GM21447 (cell line): ENCODE measurements at regions not wholly inside any gene's neighbourhood (a gene's known extent, or its start where the extent isn't known, plus 50 kb on each side); places are given as distances from the start of the nearest gene placed in this dataset.
"Not testable (repeated sequence)": the region's sequence is repeated elsewhere in the genome, so short reads cannot be mapped to it uniquely, and the experiment has no call there.

Experiments
- ATAC-seq: cut with Tn5 transposase; IDR thresholded peaks from one replicate; pipeline ENCODE4 v1.9.1; 2021; ENCODE audit not compliant: unreplicated experiment

DNA sequence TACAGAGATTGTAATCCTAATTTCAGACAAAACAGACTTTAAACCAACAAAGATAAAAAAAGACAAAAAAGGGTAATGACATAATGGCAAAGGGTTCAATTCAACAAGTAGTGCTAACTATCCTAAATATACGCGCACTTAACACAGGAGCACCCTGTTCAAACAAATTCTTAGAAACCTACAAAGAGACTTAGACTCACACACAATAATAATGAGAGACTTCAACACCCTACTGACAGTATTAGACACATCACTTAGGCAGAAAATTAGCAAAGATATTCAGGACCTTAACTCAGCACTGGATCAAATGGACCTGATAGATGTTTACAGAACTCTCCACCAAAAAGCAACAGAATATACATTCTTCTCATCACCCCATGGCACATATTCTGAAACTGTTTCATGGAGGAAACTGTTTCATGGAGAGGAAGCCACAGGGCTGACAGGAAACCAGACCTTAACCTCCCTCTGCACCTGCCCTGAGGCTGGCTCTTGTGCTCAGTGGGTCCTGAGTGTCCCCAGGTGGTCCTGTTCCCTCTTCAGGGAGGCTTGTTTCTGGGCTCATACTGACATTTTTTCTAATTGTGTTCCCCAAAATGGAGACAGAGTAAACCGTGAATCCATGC lies 54.7 kb downstream of the OR4M2 start:
- ATAC-seq: not testable (repeated sequence)

DNA sequence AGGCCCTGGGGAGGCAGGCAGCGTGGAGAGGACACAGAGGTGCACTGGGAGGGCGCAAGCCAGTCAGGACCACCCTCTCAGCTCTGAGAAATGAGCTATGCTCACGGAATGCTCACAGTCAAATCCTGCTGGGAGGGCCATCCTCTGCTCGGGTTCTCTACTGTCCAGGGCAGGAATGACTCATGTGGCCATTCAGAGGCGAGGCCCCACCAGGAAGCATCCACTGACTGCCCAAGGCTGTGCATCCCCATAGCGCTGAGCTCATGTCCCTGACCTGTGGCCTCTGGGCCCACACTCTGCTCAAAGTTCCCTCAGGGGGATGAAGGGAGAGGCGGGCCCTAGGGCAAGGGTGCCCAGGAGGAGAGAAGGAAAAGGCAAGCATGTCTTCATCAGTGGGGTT lies 57.2 kb downstream of the OR4M2 start:
- ATAC-seq: not testable (repeated sequence)

DNA sequence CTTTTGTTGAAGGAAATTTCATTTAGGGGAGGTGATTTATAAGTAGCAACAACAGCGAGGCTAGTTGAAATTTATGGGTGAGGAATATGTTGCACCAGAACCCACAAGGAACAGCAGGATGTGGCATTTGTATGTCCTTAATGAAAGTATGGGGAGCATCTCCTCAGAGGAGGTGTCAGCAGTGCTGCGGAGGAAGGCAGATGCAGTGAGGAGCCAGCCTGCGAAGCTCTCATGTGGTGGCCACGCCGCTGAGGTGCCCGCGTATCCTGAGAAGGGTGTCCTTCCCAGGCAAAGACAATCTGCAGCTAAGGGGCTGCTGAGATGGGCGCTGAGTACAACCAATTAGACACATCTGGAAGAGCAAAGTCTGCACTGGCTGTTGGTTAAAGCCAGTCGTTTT lies 60.8 kb downstream of the OR4M2 start:
- ATAC-seq: not testable (repeated sequence)

DNA sequence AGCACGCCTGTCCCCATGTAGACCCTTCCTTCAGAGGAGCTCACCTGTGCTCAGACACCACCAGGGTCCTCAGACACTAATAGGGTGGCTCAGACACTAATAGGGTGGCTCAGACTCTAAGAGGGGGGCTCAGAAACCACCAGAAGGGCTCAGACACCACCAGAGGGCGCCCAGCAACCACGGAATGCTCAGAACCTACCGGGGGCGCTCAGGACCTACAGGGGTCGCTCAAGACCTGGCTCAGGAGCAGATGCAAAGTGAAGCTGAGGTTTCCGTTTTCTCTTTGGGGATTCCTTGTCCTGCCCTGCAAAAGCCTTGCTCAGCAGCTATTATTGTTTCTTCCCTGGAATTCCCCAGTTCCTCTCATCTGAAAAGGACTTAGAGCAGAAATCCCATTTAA lies 67.8 kb downstream of the OR4M2 start:
- ATAC-seq: peak; percentile 90

DNA sequence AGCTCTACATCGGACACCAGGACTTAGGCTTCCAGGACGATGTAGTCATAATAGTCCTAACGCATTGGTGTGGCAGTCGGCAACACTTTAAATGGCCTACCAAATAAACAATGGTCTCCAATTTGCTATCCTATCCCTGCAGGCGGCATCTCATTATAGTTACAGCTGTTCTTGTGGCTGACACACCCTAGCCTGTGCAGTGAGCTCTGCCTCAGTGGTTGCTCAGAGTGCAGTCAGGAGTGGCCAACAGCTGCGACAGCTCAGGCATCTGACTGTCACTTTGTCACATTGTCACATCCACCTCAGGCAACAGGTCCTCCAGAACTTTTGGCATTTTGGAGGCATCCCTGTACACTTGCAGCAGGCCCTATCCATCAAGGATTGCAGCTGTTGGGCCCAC lies 77.9 kb downstream of the OR4M2 start:
- ATAC-seq: not testable (repeated sequence)

DNA sequence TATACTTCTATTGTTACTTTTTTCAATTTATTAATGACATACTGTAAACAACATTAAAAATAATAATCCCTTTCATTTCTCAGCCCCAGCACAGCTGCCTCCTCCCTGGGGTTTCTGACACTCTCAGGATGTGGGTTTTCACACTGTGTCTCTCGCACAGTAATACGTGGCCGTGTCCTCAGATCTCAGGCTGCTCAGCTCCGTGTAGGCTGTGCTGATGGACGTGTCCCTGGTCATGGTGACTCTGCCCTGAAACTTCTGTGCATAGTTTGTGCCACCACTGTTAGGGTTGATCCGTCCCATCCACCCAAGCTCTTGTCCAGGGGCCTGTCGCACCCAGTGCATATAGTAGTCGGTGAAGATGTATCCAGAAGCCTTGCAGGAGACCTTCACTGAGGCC lies 80.0 kb downstream of the OR4M2 start:
- peak; percentile 35 for ATAC-seq

DNA sequence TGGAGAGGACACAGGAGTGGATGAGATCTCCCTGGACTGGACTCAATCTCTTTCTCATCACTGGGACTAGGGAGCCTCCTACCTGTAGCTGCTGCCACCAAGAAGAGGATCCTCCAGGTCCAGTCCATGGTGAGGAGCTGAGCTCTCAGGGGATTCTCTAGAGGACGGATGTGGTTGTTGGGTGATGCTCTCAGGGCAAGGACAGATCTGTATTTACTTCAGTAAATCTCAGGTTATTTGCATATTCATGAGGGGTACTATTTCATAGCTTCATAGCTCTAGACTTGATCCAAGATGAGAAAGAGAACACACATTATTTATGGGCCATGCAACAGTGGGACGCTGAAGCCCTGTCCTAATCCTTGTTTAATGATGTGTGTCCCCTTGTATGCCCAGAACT lies 80.4 kb downstream of the OR4M2 start:
- peak; percentile 71 for ATAC-seq

DNA sequence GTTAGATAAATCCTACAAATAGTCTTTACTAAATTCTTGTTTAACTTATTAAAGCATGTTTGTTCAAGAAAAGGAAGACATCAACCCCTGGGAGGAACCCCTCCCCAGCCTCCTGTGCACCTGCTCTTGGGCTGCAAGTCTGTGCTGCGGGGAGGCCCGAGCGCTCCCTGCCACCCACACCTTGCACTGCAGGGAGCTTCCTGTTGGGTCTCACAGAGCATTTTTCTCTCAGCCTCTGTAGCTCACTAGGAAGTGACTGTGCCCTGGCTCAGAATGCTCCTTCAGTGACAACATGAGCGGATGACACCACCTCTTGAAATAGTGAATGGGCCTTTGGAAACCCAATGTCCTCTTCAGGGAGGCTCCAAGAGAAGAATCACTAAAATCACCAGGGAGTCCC lies 81.1 kb downstream of the OR4M2 start:
- ATAC-seq: peak; percentile 70

DNA sequence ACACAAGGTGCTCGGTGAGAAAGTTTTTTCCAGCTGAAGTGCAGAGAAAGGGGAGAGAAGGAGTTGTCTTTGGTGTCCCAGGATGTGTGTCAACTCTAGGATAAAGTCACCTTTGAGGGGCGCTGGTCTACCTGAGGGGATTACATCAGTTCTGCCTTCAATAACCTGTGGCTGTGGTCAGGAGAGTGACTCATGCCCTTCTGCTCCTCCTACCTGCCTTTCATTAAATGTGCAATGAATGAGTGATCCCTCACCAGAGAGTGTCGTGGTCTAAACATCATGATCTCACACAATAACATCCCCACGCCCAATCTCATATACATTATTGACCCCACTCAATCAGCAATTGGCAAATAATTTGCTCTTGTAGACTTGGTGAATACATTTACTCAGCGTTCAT lies 83.4 kb downstream of the OR4M2 start:
- not testable (repeated sequence) for ATAC-seq

DNA sequence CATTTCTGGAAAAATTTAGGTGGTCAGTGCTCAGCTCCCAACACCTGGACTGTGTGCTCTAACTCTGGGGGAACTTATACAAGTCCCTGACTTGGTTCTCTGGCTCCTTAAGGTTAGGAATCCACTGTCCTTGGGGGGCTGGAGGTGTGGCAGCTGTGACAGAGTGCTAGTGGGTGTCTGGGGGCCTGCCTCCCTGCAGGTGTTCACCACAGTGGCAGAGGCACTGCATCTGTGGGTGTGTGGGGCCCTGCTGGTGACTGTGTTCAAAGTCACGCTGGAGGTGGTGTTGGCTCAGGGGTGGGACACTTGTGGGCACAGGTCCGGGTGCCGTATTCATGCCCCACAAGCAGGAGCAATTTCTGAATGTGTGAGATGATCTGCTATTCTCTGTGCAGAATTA lies 87.2 kb downstream of the OR4M2 start:
- ATAC-seq: not testable (repeated sequence)

DNA sequence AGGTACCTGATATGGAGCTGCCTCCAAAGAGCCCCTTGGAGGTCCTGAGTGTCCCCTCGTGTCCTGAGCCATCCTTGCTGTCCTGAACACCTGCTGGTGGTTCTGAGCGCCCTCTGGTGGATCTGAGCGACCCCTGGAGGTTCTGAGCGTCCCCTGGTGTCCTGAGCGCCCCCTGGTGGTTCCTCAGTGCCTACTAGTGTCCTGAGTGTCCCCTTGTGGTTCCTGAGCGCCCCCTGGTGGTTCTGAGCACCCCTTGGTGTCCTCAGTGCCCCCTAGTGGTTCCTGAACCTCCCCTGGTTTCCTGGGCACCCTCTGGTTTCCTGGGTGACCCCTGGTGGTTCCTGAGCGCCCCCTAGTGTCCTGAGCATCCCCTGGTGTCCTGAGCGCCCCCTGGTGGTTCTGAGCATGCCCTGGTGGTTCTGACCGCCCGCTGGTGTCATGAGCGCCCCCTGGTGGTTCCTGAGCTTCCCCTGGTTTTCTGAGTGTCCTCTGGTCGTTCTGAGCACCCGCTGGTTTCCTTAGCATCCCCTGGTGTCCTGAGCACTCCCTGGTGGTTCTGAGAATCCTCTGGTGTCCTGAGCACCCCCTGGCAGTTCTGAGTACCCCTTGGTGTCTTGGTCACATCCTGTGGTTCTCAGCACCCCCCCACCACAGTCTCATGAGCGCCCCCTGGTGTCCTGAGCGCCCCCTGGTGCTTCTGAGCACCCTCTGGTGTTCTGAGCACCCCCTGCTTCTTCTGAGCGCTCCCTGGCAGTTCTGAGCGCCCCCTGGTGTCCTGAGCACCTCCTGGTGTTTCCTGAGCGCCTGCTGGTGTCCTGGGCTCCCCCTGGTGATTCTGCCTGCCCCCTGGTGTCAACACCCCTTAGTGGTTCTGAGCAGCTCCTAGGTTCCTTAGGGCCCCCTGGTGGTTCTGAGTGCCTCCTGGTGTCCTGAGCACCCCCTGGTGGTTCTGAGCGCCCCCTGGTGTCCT lies 93.0 kb downstream of the OR4M2 start:
- ATAC-seq: peak; percentile 63

DNA sequence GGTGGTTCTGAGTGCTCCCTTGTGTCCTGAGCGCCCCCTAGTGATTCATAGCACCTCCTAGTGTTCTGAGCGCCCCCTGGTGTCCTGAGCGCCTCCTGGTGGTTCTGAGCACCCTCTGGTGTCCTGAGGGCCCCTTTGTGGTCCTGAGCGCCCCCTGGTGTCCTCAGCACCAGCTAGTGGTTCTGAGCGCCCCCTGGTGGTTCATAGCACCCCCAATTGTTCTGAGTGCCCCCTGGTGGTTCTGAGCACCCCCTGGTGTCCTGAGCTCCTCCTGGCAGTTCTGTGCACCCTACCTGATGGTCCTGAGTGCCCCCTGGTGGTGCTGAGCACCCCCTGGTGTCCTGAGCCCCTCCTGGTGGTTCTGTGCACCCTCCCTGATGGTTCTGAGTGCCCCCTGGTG lies 93.8 kb downstream of the OR4M2 start:
- ATAC-seq: peak; percentile 52

DNA sequence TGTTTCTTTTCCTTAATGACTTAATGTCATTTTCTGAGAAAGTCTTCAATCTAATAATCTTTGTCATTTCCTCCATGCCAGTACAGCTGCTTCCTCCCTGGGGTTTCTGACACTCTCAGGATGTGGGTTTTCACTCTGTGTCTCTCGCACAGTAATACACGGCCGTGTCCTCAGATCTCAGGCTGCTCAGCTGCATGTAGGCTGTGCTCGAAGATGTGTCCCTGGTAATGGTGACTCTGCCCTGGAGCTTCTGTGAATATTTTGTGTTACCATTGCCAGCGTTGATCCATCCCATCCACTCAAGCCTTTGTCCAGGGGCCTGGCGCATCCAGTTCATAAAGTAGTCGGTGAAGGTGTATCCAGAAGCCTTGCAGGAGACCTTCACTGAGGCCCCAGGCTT lies 97.6 kb downstream of the OR4M2 start:
- ATAC-seq: not testable (repeated sequence)

DNA sequence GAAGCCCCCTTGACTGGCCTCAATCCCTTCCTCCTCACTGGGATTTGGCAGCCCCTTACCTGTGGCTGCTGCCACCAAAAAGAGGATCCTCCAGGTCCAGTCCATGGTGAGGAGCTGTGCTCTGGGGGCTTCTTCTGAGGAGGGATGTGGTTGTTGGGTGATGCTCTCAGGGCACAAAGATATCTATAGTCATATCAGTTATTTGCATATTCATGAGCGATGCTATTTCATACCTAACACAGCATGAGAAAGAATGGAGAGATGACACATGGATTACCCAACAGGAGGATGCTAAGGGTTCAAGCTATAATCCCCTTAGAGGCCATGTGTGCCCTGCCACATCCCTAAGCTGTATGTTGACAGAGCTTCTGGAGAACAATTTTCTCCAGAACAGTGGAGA lies 98.1 kb downstream of the OR4M2 start:
- not testable (repeated sequence) for ATAC-seq

DNA sequence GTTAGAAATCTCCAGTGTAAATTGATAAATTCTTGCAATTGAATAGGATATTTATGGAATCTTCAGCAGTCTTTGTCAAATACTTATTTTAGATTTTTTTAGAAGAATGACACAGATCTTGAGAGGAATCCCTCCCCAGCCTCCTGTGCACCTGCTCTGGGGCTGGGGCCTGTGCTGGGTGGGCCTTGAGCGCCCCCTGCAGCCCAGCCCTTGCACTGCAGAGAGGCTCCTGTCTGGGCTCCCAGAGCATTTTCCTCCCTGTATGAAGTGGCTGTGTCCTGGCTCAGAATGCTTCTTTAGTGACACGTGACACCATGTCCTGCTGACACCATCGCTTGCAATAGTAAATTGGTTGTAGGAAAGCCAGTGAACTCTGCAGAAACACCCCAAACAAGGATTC lies 98.7 kb downstream of the OR4M2 start:
- ATAC-seq: not testable (repeated sequence)

DNA sequence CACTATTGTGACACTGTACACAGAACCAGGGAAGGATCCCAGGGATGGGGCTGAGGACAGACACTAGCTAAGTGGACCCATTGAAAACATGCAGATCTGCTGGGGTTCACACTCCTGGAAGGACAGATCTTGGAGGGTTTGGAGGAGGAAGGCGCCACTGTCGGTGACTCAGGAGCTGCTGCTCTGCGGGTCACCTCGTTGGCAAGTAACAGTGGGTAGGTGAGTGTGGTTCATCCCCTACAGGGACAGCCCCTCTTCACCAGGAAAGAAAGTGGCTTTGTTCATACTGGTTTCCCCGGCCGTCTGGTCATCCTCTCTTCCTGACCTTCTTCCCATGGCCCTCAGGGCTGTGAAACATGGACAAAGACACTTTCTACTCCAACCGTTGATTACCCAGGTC lies 100.3 kb downstream of the OR4M2 start:
- ATAC-seq: not testable (repeated sequence)

DNA sequence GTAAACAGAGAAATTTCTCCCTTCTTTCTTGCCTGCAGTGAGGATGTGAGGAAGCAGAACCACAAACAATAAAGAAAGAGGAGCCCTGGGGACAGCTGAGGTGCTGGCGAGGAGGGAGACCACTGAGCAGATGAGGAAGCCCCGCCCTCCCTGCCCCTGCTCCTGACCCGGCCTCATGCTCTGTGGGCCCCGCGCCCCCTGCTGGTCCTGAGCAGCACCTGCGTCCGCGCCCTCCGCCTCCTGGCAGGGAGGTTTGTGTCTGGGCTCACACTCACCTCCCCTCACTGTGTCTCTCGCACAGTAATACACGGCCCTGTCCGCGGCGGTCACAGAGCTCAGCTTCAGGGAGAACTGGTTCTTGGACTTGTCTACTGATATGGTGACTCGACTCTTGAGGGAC lies 104.4 kb downstream of the OR4M2 start:
- ATAC-seq: not testable (repeated sequence)

DNA sequence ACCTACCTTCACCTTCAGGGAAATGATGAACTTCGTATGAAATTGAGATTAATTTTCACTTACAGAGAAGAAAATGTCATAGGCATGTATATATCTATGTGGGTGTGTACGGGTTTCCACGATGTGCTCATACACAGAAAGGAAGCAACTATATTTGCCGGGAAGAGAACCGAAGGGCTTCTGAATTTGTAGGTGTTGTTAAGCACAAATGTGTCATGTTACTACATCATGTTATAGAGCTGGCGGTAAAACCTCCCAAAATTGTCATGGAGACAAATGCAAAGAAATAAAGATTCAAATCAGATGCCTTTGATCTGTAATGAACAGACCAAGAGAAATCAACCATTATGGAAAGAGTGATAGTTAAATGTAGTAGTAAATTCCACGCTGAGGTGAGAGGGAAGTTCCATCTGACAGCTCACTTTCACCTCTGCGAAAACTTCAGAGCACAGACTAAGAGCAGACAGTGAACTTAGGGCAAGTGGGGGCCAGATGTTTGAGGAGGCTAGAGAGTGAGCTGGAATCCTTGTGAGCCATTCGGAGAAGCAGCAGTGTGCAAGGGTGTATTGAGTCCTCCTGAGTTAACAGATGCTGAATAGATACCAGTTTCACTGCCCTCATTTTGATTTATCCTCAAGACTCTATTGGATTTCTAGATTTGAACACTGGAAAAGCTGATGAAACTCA lies 106.7 kb downstream of the OR4M2 start:
- not testable (repeated sequence) for ATAC-seq

DNA sequence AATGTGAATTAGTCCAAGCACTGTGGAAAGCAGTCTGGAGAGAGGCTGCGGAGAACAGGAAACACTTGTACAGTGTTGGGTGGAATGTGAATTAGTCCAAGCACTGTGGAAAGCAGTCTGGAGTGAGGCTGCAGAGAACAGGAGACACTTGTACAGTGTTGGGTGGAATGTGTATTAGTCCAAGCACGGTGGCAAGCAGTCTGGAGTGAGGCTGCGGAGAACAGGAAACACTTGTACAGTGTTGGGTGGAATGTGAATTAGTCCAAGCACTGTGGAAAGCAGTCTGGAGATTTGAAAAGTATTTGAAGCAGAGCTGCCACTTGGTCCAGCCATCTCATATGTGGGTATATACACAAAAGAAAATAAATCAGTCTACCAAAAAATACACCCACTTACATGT lies 111.5 kb downstream of the OR4M2 start:
- not testable (repeated sequence) for ATAC-seq

DNA sequence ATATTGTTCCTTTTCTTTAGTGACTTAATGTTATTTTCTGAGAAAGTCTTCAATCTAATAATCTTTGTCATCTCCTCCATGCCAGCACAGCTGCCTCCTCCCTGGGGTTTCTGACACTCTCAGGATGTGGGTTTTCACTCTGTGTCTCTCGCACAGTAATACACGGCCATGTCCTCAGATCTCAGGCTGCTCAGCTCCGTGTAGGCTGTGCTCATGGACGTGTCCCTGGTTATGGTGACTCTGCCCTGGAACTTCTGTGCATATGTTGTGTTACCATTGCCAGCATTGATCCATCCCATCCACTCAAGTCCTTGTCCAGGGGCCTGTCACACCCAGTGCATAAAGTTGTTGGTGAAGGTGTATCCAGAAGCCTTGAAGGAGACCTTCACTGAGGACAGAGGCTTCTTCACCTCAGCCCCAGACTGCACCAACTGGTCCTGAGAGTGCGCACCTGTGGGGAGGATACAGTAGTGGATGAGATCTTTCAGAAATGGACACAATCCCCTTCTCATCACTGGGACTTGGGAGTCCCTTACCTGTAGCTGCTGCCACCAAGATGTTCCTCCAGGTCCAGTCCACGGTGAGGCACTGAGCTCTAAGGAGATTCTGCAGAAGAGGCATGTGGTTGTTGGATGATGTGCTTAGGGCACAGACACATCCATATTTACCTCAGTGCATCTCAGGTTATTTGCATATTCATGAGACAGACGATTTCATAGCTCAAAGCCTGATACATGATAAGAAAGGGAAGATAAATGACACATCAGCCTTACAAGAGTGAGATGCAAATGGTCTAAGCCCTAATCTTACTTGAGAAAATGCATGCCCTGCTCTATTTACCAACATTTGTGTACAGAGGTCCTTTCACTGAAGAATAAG lies 114.7 kb downstream of the OR4M2 start:
- ATAC-seq: not testable (repeated sequence)

DNA sequence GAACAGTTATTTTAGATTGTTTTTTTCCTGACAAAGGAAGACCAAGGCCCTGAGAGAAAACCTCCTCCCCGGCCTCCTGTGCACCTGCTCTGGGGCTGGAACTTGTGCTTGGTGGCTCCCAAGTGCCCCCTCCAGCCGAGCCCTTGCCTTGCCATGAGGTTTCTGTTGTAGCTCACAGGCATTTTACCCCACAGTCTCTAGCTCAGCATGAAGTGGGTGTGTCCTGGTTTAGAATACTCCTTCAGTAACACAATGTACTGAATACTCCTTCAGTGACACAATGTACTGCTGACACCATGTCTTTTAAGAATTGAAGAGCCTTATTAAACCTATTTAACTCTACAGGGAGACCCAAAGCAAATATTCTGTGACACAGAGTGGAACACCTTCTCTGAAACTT lies 116.1 kb downstream of the OR4M2 start:
- not testable (repeated sequence) for ATAC-seq
